ENCODE measurements at regions not wholly inside any gene's neighbourhood (a gene's known extent, or its start where the extent isn't known, plus 50 kb on each side); places are given as distances from the start of the nearest gene placed in this dataset.

DNA sequence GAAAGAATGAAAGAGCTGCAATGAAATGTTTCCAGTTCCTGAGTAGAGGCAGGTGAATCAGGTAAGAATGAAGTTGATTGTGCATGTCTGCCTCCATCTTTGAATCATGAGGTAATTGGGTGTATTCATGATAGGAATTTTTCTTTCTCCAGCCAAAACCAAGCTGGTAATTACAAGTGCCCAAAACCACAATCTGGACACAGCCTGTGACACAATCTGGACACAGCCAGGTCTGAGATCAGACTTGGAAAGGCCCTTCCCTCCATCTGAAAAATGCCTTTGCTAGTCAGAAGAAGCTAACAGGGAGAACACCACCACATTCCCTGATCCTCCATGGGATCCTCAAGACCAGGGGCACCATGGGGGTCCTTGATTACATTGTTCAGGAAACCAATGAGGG, 338.5 kb upstream of the THBS1 start:
- no peak overlapping the region for H3K4me3 Mint-ChIP-seq
- Histone ChIP-seq H3K79me2 (ENCODE audit: insufficient read depth, low read length) (no peaks in the 10 kb centered on the region), H3K27me3 (ENCODE audit: control insufficient read depth in 2 of 2, insufficient read depth in 2 of 2, low read length in 2 of 2) (peaks cover 0 to 4% of the 10 kb centered on the region in 2 donors), H2AFZ (ENCODE audit: insufficient read depth, low read depth, low read length, poor library complexity, severe bottlenecking) (no peak overlapping the region), H3K4me1 (ENCODE audit: control insufficient read depth in 1 of 2, insufficient read depth in 2 of 2, low read length in 2 of 2) (no peaks in the 10 kb centered on the region), H4K20me1 (ENCODE audit: insufficient read depth, low read length) (no peaks in the 10 kb centered on the region), H3K9me3 (replicated peaks in 1 of 2; ENCODE audit: control insufficient read depth in 1 of 2, insufficient read depth in 1 of 2, low read length in 2 of 2) (no peaks in the 10 kb centered on the region), H3K27ac (ENCODE audit: low read depth in 1 of 2, low read length in 2 of 2) (no peak overlapping the region), H3K36me3 (replicated peaks in 1 of 2; ENCODE audit: control insufficient read depth in 1 of 2, insufficient read depth in 2 of 2, low read length in 2 of 2) (no peaks in the 10 kb centered on the region), H3K4me2 (replicated peaks; ENCODE audit: extremely low read depth, low read length, poor library complexity, severe bottlenecking) (no peak overlapping the region), H3K4me3 (replicated peaks in 1 of 3; ENCODE audit: low read depth in 2 of 3, low read length in 3 of 3) (no peak overlapping the region), H3K9ac (ENCODE audit: insufficient read depth, low read length, poor library complexity, severe bottlenecking) (no peak overlapping the region)
- peaks cover 3 to 8% (median 5%) of the 10 kb centered on the region in 3 donors for H3K27me3 Mint-ChIP-seq (ENCODE audit: low read depth in 3 of 3)
- H3K4me1 Mint-ChIP-seq = no peaks in the 10 kb centered on the region
- H3K27ac Mint-ChIP-seq = no peak overlapping the region
- no peak for DNase-seq
- TF ChIP-seq CTCF (IDR thresholded peaks at IDR 0.05) = no peak
- peaks cover 0 to 7% (median 3%) of the 10 kb centered on the region in 7 donors for H3K9me3 Mint-ChIP-seq
- intact Hi-C loops (cut with micrococcal nuclease) = no loop called here
- H3K36me3 Mint-ChIP-seq = no peaks in the 10 kb centered on the region

GRCh38 chr15:39243396-39243795, 337.5 kb upstream of the THBS1 start:
- no peak overlapping the region for H2AFZ ChIP-seq (ENCODE audit: insufficient read depth, low read depth, low read length, poor library complexity, severe bottlenecking)
- Mint-ChIP-seq H3K36me3 (no peaks in the 10 kb centered on the region), H3K27ac (no peak overlapping the region), H3K27me3 (ENCODE audit: low read depth in 3 of 3) (peaks cover 4 to 8% (median 7%) of the 10 kb centered on the region in 3 donors), H3K4me3 (no peak overlapping the region), H3K4me1 (no peaks in the 10 kb centered on the region), H3K9me3 (peaks cover 0 to 7% (median 4%) of the 10 kb centered on the region in 7 donors)
- H3K9ac ChIP-seq (ENCODE audit: insufficient read depth, low read length, poor library complexity, severe bottlenecking) = no peak overlapping the region
- H3K79me2 ChIP-seq (ENCODE audit: insufficient read depth, low read length) = no peaks in the 10 kb centered on the region
- H3K36me3 ChIP-seq (replicated peaks in 1 of 2; ENCODE audit: control insufficient read depth in 1 of 2, insufficient read depth in 2 of 2, low read length in 2 of 2) = no peaks in the 10 kb centered on the region
- no peak overlapping the region for H3K27ac ChIP-seq (ENCODE audit: low read depth in 1 of 2, low read length in 2 of 2)
- H3K27me3 ChIP-seq (ENCODE audit: control insufficient read depth in 2 of 2, insufficient read depth in 2 of 2, low read length in 2 of 2) = peaks cover 0 to 4% of the 10 kb centered on the region in 2 donors
- H3K4me1 ChIP-seq (ENCODE audit: control insufficient read depth in 1 of 2, insufficient read depth in 2 of 2, low read length in 2 of 2) = no peaks in the 10 kb centered on the region
- no peak overlapping the region for H3K4me3 ChIP-seq (replicated peaks in 1 of 3; ENCODE audit: low read depth in 2 of 3, low read length in 3 of 3)
- no peak overlapping the region for H3K4me2 ChIP-seq (replicated peaks; ENCODE audit: extremely low read depth, low read length, poor library complexity, severe bottlenecking)
- no peak for TF ChIP-seq CTCF (IDR thresholded peaks at IDR 0.05)
- WGBS (ENCODE audit: insufficient coverage) = no CpG with 5 or more reads among the region's 1 CpG
- no peaks in the 10 kb centered on the region for H3K9me3 ChIP-seq (replicated peaks in 1 of 2; ENCODE audit: control insufficient read depth in 1 of 2, insufficient read depth in 1 of 2, low read length in 2 of 2)
- intact Hi-C loops (cut with micrococcal nuclease) = no loop called here
- no peak for DNase-seq
- no peaks in the 10 kb centered on the region for H4K20me1 ChIP-seq (ENCODE audit: insufficient read depth, low read length)
